Inferior parietal cortex (tissue), 1 donor: ENCODE measurements at regions not wholly inside any gene's neighbourhood (a gene's known extent, or its start where the extent isn't known, plus 50 kb on each side); places are given as distances from the start of the nearest gene placed in this dataset.

Experiments used
- DNase-seq: peaks from one replicate; pipeline ENCODE4 v3.0.0-alpha.2; 2016; ENCODE audit errors: extremely low spot score

GRCh38 chr12:132424811-132425210 lies 65.1 kb upstream of the FBRSL1 start:
- no peak for DNase-seq

- no peak for DNase-seq
Measured at GRCh38 chr12:132423820-132424645, 65.9 kb upstream of the FBRSL1 start.

DNA sequence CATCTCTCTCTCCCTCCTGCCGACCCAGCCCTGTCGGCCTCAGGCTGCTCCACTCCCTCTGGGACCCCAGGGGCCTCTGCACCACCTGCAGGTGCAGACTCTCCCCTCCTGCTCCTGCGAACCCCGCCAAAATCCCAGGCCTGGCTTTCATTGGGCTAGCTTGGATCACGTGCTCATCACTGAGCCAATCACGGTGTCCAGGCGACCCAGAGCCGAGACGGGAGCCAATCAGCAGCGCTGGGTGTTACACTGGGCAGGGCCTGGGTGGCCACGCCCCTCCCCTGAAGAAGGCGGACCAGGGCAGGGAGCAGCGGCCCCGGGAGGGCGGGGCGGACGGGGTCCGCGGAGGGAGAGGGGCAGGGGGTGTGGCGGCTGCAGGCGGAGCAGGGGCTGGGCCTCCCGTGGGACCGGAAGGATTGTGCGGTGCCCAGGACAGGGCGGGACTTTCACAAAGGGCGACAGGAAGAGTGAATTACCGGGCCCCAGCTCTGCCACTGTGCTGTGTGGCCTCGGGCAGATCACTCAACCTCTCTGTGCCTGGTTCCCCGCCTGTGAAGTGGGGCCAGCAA lies 66.6 kb upstream of the FBRSL1 start:
- no peak for DNase-seq

- DNase-seq, result no peak
Measured at GRCh38 chr12:132422381-132423043, 67.4 kb upstream of the FBRSL1 start.

DNA sequence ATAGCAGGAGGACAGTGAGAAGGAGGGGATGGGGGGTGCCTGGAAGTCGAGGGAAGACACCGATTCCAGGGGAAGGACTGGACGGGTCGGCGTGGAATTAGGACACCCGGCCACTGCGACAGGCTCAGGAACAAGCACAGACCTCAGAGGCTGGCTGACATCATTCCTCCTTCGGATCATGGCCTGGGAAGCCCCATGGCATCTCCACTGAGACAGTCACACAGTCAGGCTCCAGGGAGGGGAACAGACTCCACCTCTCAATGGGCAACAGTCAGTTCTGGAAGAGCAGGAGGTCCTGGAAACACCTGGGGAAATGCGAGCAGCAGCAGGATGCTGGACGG lies 67.9 kb upstream of the FBRSL1 start:
- no peak for DNase-seq

DNA sequence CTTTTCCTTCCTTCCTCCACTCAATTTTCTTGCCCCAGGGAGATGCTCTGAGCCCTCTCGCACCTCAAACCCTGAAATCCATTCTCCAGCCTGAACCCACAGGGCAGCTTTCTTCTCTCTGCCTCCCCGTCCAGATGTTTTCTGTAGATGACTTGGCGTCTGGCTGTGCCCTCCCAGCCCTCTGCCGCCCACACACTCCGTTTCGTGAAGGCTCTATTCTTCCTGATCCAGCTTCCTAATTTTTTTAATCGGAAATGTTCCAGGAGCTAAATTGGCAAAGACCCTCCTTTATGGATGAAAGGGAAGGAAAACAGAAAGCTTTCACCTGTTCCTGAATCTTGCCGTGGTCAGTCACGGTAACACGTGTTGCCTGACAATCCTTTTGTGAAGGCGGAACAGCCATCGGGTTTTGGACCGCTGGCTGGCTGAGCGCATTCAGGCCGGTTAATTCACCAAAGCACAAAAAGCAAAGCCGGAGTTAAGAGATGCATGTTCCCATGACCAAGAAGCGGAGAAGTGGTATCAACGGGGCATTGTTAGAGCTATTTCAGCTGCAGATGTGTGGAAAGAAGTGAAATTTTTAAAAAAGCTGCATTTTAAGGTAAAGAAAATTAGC lies 70.2 kb upstream of the FBRSL1 start:
- DNase-seq, result no peak

GRCh38 chr12:132418393-132418925 lies 71.5 kb upstream of the FBRSL1 start:
- no peak for DNase-seq

GRCh38 chr12:132417741-132418140 lies 72.2 kb upstream of the FBRSL1 start:
- DNase-seq, result no peak

GRCh38 chr12:132416827-132417226 lies 73.1 kb upstream of the FBRSL1 start:
- no peak for DNase-seq

DNA sequence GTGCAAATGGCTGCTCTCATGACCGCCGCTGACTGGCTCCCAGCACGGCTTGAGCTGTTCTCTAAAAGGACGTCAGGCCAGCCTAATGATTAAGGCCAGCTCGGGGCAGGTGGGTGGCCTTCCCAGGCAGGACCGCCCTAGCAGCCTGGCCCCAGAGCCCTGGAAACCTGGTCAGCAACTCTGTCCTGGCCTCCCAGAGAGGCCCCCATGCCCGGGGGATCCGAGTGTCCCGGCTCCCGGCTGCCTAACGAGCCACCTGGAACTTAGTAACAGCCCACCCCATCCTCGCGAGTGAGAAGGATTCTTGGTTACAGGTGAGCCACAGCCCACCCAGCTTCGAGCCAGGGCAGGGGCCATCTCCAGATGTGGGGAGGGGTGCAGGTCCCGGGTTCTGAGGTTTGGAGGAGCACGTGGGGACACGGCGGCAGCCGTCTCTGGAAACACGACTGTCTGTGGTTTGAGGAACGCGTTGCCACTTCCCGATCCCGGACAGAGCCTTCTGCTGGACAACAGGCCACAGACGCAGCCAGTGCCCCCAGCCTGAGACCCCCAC lies 73.8 kb upstream of the FBRSL1 start:
- DNase-seq, result no peak

- DNase-seq, result no peak
Measured at GRCh38 chr12:132415327-132416120, 74.4 kb upstream of the FBRSL1 start.

DNA sequence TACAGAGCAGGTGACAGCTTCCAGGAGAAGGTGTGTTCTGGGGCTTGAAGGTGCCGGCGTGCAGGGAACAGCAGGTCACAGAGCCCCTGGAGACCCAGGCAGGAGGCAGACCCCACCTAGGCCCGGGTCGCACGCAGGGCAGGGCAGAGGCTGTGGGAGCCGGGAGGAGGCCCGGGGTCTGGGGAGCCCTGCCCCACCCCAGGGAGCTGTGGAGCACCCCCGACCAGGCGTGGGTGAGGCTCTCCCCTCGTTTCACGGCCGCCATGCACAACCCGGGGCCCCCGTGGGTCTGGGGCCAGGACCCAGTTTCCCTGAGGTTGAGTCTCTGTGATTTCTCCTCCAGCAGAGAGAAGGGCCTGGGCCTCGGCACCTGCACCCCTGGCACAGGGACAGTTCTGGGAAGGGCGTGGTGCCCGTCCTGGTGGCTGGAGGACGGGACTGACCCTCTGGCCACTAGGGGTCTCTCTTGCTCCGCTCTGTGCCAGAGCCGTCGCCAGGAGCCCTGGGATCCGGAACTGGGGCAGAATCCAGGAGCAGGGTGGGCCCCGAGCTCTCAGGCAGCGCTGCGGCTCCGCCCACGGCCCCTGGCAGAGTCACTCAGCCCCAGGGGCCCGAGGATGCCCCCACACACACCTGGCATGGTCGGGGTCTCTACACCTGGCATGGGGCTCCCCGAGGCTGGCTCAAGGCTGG lies 75.2 kb upstream of the FBRSL1 start:
- DNase-seq, result peak; percentile 84

GRCh38 chr12:132413931-132414588 lies 75.9 kb upstream of the FBRSL1 start:
- no peak for DNase-seq

DNA sequence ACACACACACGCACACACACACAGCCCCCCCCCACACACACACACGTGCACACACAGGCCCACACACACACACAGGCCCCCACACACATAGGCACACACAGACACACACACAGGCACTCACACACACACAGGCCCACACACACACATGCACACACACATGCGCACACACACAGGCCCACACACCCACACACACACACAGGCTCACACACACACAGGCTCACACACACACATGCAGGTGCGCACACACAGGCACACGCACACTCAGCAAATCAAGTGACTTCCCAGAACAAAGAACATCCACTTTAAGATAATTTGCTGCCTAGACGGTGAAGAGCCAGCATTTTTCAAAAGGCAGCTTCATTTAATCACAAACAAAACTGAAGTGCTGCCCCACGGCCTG lies 78.5 kb upstream of the FBRSL1 start:
- no peak for DNase-seq

DNA sequence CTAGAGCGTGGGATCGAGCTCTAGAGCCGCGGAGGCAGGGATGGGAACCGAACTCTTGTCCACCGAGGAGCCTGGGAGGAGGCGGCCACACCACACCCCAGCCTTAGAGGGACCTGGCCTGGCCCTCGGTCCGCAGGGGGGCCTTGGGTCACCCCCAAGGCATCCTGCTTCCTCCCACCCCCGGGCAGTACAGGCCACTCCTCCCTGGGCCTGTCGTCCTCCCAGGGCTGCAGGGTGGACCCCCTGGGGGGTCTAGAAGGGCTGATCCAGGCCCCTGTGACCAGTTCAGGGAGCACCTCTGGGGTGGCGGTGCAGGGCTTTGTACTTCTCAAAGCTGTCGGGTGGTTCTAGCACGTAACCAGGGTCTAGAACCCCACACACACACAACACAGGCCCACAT lies 79.1 kb upstream of the FBRSL1 start:
- DNase-seq, result no peak

- no peak for DNase-seq
Measured at GRCh38 chr12:132410296-132410625, 79.7 kb upstream of the FBRSL1 start.

DNA sequence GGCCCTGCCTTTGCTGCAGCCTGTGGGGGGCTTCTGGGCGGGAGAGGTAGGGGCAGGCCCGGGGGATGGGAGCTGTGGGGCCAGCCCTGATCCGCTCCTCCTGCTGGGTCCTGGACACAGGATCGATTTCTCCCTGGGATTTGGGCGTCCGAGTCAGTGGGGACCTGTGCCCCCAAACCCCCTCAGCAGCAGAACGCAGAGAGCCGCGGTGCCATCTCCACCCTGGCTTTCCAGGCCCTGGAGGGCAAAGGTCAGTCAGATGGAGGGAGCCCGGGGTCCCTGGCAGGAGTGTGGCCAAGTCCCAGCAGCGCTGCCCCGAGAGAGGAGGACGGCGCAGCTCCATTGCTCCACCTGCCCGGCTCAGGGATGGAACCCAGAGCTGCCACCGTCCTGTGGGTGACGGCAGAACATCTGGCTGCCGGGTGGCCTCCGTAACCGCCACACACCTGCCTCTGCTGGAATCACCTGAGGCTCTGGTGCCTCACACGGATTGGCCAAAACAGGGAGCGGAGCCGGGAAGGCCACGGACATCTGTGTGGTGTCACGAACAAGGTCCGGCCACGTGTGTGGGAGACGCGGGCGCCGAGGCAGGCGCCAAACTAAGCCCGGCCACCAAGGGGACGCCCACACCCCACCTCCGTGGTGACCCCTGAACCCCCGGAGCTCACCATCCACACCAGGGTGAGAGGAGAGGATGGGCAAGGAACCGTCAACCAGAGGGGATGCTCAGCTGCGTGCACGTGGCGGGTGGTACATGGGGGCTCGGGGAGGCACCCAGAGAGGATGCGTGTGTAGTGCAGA lies 80.3 kb upstream of the FBRSL1 start:
- DNase-seq, result no peak

DNA sequence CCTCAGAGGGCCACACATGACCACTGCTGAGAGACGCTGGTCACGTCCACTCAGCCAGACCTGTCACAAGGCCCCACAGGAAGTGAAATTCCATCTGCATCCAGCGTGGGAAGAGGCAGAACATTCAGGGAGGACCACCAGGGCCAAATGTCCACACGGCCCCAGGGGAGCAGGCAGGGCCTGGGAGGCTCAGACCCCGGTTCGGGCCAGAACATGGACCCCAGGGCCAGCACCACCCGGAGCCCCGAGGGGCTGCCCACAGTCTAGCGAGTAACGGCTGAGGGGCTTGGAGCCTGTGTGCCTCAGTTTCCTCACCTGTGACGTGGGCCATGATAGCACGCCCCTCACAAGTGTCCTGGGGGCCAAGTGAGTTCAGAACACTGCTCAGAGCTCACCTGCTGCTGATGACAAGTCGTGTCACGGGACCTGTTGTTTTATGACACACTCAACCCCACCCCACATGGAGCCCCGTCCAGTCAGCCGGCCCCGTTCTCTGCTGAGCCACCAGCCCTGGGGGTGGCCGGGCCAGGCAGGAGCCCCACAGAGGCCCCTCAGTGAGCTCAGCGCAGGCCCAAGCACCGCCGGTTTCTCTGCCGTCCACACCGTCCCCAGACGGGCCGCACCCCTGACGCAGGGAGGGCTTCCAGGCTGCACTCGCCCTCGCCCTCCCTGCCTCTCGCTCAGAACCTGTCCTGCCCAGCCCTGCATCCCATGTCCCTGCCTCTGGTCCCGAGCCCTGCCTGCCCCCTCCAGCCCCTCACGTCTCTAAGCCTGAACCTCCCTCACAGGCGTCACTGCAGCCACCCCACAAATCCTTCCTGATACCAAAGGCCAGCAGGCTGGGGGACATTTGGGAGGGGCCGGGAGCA lies 79.5 kb upstream of the GALNT9 start:
- DNase-seq, result no peak

DNA sequence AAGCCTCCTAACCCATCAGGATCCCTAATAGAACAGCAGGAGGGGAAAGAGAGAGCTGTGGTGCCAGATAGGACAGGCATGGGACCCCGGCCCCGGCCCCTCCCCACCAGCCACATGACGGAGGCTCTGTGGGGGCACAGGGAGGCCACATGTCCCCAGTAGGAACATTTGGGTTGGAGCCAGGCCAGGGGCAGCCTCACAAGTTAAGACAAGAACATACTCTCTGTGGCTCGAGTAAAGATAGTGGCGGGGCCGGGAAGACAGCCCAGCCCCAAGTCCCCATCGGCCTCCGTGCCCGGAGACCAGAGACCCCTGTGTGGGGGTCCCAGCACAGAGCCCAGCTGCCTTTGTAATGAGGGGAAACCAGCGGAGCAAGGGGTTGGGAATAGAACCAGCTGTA lies 78.6 kb upstream of the GALNT9 start:
- no peak for DNase-seq
